Gastroesophageal sphincter (tissue), 4 donors: ENCODE measurements at regions not wholly inside any gene's neighbourhood (a gene's known extent, or its start where the extent isn't known, plus 50 kb on each side); places are given as distances from the start of the nearest gene placed in this dataset.

Experiments used
- ATAC-seq: fragments of 150-250 bp; one replicate; pipeline ENCODE4 v1.9.1; 2016; ENCODE audit warnings: mild to moderate bottlenecking, moderate library complexity
- H3K27ac ChIP-seq, 4 donors: fragments of 200-600 bp; sonication (generic) in 3 of 4; 1 replicate in 3 of 4; 2 replicates in 1 of 4; pipeline ENCODE4 v1.5.1; 2016 to 2019
- H3K27me3 ChIP-seq: fragments of 200-600 bp; sonication (generic); one replicate; pipeline ENCODE4 v1.5.1; 2019
- H3K36me3 ChIP-seq, 2 donors: fragments of 200-600 bp; sonication (generic); one replicate each; pipeline ENCODE4 v1.5.1; 2019; ENCODE audit warnings: control low read depth in 1 of 2
- H3K4me1 ChIP-seq, 3 donors: fragments of 200-600 bp; sonication (generic); 1 replicate in 2 of 3; 2 replicates in 1 of 3; pipeline ENCODE4 v1.5.1; 2016 to 2019; ENCODE audit warnings: control low read depth in 2 of 3
- H3K4me3 ChIP-seq, 2 donors: fragments of 200-600 bp; sonication (generic); one replicate each; pipeline ENCODE4 v1.5.1; 2019; ENCODE audit warnings: mild to moderate bottlenecking in 1 of 2, moderate library complexity in 1 of 2
- H3K9me3 ChIP-seq, 3 donors: fragments of 200-600 bp; sonication (generic); one replicate each; pipeline ENCODE4 v1.5.1; 2017 to 2019; ENCODE audit warnings: control low read depth in 2 of 3
- EP300 ChIP-seq: sonication (generic); formaldehyde crosslinking; IDR thresholded peaks from one replicate; pipeline ENCODE4 v1.6.1; 2017; ENCODE audit warnings: antibody characterized with exemption, mild to moderate bottlenecking
- POLR2A ChIP-seq, 2 donors: fragments of 450-650 bp; IDR thresholded peaks; one replicate each; pipeline ENCODE4 v1.6.1; 2017; ENCODE audit warnings: antibody characterized with exemption in 2 of 2, mild to moderate bottlenecking in 2 of 2, moderate library complexity in 1 of 2
- POLR2AphosphoS5 ChIP-seq: sonication (generic); formaldehyde crosslinking; IDR thresholded peaks from one replicate; pipeline ENCODE4 v1.6.1; 2017; ENCODE audit warnings: antibody characterized with exemption
- WGBS, 2 donors: methylation state at CpG; one replicate each; pipeline ENCODE4 v1.1.5; 2018; ENCODE audit warnings: low coverage in 1 of 2; 5-methylcytosine and 5-hydroxymethylcytosine counted together
- TF ChIP-seq, protein P1 (sequence below), 4 experiments: fragments of 200-600 bp in 2 of 4; fragments of 450-650 bp in 2 of 4; sonication (generic) in 1 of 4; IDR thresholded peaks; one replicate each; pipeline ENCODE4 v1.5.1; 2017 to 2019; ENCODE audit warnings: antibody characterized with exemption in 4 of 4, mild to moderate bottlenecking in 2 of 4, moderate library complexity in 2 of 4

- no peak for ATAC-seq
- Histone ChIP-seq H3K4me3 (no peak overlapping the region), H3K27ac (no peak overlapping the region), H3K9me3 (no peaks in the 10 kb centered on the region), H3K4me1 (no peaks in the 10 kb centered on the region), H3K27me3 (no peaks in the 10 kb centered on the region), H3K36me3 (no peaks in the 10 kb centered on the region)
- 87 to 92% methylated on average over 2 to 4 of the region's 4 CpGs for WGBS, 2 donors
- TF ChIP-seq POLR2AphosphoS5 (no peak), EP300 (no peak), POLR2A (IDR thresholded peaks at IDR 0.05) (no peak)
- TF ChIP-seq, protein P1, sequence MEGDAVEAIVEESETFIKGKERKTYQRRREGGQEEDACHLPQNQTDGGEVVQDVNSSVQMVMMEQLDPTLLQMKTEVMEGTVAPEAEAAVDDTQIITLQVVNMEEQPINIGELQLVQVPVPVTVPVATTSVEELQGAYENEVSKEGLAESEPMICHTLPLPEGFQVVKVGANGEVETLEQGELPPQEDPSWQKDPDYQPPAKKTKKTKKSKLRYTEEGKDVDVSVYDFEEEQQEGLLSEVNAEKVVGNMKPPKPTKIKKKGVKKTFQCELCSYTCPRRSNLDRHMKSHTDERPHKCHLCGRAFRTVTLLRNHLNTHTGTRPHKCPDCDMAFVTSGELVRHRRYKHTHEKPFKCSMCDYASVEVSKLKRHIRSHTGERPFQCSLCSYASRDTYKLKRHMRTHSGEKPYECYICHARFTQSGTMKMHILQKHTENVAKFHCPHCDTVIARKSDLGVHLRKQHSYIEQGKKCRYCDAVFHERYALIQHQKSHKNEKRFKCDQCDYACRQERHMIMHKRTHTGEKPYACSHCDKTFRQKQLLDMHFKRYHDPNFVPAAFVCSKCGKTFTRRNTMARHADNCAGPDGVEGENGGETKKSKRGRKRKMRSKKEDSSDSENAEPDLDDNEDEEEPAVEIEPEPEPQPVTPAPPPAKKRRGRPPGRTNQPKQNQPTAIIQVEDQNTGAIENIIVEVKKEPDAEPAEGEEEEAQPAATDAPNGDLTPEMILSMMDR (IDR thresholded peaks at IDR 0.05): no peak
Observed at GRCh38 chr9:28264368-28264767, 691.1 kb upstream of the C9orf72 start.

GRCh38 chr9:28267351-28267750 is 694.1 kb upstream of the C9orf72 start:
- Histone ChIP-seq H3K4me1 (no peaks in the 10 kb centered on the region), H3K4me3 (no peak overlapping the region), H3K27ac (no peak overlapping the region), H3K9me3 (no peaks in the 10 kb centered on the region), H3K36me3 (no peaks in the 10 kb centered on the region), H3K27me3 (no peaks in the 10 kb centered on the region)
- TF ChIP-seq, protein P1 (IDR thresholded peaks at IDR 0.05): no peak
- no peak for TF ChIP-seq POLR2A (IDR thresholded peaks at IDR 0.05)
- TF ChIP-seq EP300: no peak
- no peak for ATAC-seq
- WGBS, 2 donors: 78 to 83% methylated on average over 5 to 6 of the region's 6 CpGs

- WGBS, 2 donors: 80 to 87% methylated on average over 1 to 3 of the region's 4 CpGs
- Histone ChIP-seq H3K27me3 (no peaks in the 10 kb centered on the region), H3K4me1 (no peaks in the 10 kb centered on the region), H3K36me3 (no peaks in the 10 kb centered on the region), H3K9me3 (no peaks in the 10 kb centered on the region), H3K27ac (no peak overlapping the region), H3K4me3 (no peak overlapping the region)
- TF ChIP-seq EP300: no peak
- no peak for ATAC-seq
Observed at GRCh38 chr9:28270156-28270555, 696.9 kb upstream of the C9orf72 start.

DNA sequence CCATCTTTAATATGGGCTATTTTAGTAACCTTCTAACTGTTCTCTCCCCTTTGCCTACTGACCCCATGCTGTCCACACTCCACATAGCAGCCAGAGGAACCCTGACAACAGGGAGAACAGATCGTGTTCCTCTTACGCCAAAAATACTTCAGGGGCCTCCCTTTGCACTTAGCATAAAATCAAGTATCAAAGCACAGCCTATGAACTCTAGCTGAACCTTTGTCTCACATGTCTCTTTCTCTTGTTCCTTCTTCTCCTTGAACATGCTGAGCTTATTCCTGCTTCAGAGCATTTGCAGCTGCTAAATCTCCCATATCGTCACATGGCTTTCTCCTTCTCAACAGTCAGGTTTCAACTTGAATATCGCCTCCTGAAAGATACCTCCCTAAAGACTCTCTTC is 698.8 kb upstream of the C9orf72 start:
- Histone ChIP-seq H3K36me3 (no peaks in the 10 kb centered on the region), H3K4me1 (no peaks in the 10 kb centered on the region), H3K27me3 (no peaks in the 10 kb centered on the region), H3K27ac (no peak overlapping the region), H3K4me3 (no peak overlapping the region), H3K9me3 (no peaks in the 10 kb centered on the region)
- ATAC-seq: no peak
- WGBS, 2 donors: 76 to 83% methylated on average over 4 of the region's 4 CpGs
- TF ChIP-seq, protein P1 (IDR thresholded peaks at IDR 0.05): no peak
- TF ChIP-seq POLR2AphosphoS5: no peak
- TF ChIP-seq EP300: no peak
- TF ChIP-seq POLR2A (IDR thresholded peaks at IDR 0.05): no peak

GRCh38 chr9:28287455-28287854 is 714.2 kb upstream of the C9orf72 start:
- H3K9me3 ChIP-seq: no peaks in the 10 kb centered on the region
- H3K36me3 ChIP-seq: no peaks in the 10 kb centered on the region
- 52 to 64% methylated on average over 4 of the region's 4 CpGs for WGBS, 2 donors
- H3K27ac ChIP-seq: no peak overlapping the region
- H3K4me3 ChIP-seq: no peak overlapping the region
- ATAC-seq: no peak
- TF ChIP-seq EP300: no peak
- H3K4me1 ChIP-seq: no peaks in the 10 kb centered on the region
- H3K27me3 ChIP-seq: no peaks in the 10 kb centered on the region

- ATAC-seq: no peak
- Histone ChIP-seq H3K27me3 (no peaks in the 10 kb centered on the region), H3K27ac (no peak overlapping the region), H3K4me3 (no peak overlapping the region), H3K9me3 (no peaks in the 10 kb centered on the region), H3K36me3 (no peaks in the 10 kb centered on the region), H3K4me1 (no peaks in the 10 kb centered on the region)
- TF ChIP-seq POLR2A (IDR thresholded peaks at IDR 0.05) (no peak), POLR2AphosphoS5 (no peak), EP300 (no peak)
- TF ChIP-seq, protein P1 (IDR thresholded peaks at IDR 0.05): no peak
Observed at GRCh38 chr9:28289746-28290145, 716.5 kb upstream of the C9orf72 start.
